Parathyroid adenoma (tissue), 2 donors: ENCODE measurements at regions not wholly inside any gene's neighbourhood (a gene's known extent, or its start where the extent isn't known, plus 50 kb on each side); places are given as distances from the start of the nearest gene placed in this dataset.
A peak's percentile ranks its signal among the peaks of the same experiment; 100 is the strongest.

Experiments used
- H2AFZ ChIP-seq: fragments of 300-600 bp; sonication (generic); one replicate; pipeline ENCODE4 v1.7.0; 2017; ENCODE audit warnings: antibody characterized with exemption, mild to moderate bottlenecking
- H3K27ac ChIP-seq: fragments of 300-600 bp; sonication (generic); one replicate; pipeline ENCODE4 v1.7.0; 2017
- H3K27me3 ChIP-seq: fragments of 300-600 bp; sonication (generic); one replicate; pipeline ENCODE4 v1.7.0; 2017; ENCODE audit warnings: low read length; ENCODE audit not compliant: control insufficient read depth, insufficient read depth
- H3K36me3 ChIP-seq: fragments of 300-600 bp; sonication (generic); one replicate; pipeline ENCODE4 v1.7.0; 2017; ENCODE audit warnings: low read length; ENCODE audit not compliant: control insufficient read depth, insufficient read depth
- H3K4me1 ChIP-seq: fragments of 300-600 bp; sonication (generic); one replicate; pipeline ENCODE4 v1.7.0; 2017; ENCODE audit warnings: control low read depth
- H3K4me2 ChIP-seq: fragments of 300-600 bp; sonication (generic); one replicate; pipeline ENCODE4 v1.7.0; 2017; ENCODE audit warnings: low read length
- H3K4me3 ChIP-seq: fragments of 300-600 bp; sonication (generic); one replicate; pipeline ENCODE4 v1.7.0; 2017; ENCODE audit warnings: low read depth, low read length
- H3K79me2 ChIP-seq: fragments of 300-600 bp; sonication (generic); one replicate; pipeline ENCODE4 v1.7.0; 2017; ENCODE audit warnings: control low read depth
- H3K9ac ChIP-seq: fragments of 300-600 bp; sonication (generic); one replicate; pipeline ENCODE4 v1.7.0; 2017; ENCODE audit warnings: mild to moderate bottlenecking
- H3K9me3 ChIP-seq: fragments of 300-600 bp; sonication (generic); one replicate; pipeline ENCODE4 v1.7.0; 2017; ENCODE audit warnings: low read length; ENCODE audit not compliant: control insufficient read depth
- TF ChIP-seq, protein P1 (sequence below): fragments of 300-600 bp; sonication (generic); IDR thresholded peaks from one replicate; pipeline ENCODE4 v1.7.0; 2017; ENCODE audit warnings: antibody characterized with exemption, mild to moderate bottlenecking
- donor health status: primary hyperparathyroidism.

DNA sequence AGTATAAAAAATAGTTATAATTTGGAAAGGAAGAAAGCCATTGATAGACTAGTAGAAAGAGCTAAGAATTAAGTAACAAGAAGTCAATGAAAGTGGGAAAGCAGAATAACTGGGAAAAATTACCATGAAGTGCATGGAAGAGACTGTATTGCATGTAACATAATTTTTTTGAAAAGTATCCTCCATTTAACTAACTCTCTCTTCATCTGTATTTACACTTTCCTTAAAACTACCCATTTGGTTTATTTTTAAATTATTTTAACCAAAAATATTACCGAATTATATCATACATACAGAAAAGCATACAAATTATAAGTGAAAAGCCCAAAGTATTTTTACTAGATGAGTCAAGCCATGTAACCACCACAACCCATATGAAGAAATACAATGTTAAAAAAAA is 1009.9 kb upstream of the SEMA6D start:
- Histone ChIP-seq H3K4me1 (peaks cover 8% of the 10 kb centered on the region), H3K4me2 (no peak overlapping the region), H3K27me3 (no peaks in the 10 kb centered on the region), H3K79me2 (no peaks in the 10 kb centered on the region), H3K9ac (no peak overlapping the region), H3K27ac (no peak overlapping the region), H2AFZ (no peak overlapping the region), H3K36me3 (no peaks in the 10 kb centered on the region), H3K9me3 (no peaks in the 10 kb centered on the region), H3K4me3 (no peak overlapping the region)
- TF ChIP-seq, protein P1, sequence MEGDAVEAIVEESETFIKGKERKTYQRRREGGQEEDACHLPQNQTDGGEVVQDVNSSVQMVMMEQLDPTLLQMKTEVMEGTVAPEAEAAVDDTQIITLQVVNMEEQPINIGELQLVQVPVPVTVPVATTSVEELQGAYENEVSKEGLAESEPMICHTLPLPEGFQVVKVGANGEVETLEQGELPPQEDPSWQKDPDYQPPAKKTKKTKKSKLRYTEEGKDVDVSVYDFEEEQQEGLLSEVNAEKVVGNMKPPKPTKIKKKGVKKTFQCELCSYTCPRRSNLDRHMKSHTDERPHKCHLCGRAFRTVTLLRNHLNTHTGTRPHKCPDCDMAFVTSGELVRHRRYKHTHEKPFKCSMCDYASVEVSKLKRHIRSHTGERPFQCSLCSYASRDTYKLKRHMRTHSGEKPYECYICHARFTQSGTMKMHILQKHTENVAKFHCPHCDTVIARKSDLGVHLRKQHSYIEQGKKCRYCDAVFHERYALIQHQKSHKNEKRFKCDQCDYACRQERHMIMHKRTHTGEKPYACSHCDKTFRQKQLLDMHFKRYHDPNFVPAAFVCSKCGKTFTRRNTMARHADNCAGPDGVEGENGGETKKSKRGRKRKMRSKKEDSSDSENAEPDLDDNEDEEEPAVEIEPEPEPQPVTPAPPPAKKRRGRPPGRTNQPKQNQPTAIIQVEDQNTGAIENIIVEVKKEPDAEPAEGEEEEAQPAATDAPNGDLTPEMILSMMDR: no peak

DNA sequence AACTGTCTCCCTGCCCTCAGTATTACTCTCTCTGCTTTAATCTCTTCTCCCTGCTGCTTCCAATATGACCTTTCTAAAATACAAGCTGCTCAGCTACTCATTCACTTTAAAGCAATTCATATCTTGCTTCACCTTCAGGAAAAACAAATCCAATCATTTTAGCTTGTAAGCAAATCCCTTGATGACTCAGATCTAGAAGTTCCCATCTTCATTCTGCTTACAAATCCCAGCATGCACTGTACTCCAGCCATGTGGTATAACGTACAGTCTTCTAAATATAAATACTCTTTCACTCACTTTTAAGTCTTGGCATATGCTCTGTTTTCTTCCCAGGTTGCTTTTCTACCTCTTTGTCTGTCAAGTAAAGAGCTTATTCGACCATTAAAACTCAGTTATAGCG is 1009.1 kb upstream of the SEMA6D start:
- no peak overlapping the region for H2AFZ ChIP-seq
- no peak overlapping the region for H3K4me2 ChIP-seq
- H3K36me3 ChIP-seq: no peaks in the 10 kb centered on the region
- peaks cover 8% of the 10 kb centered on the region for H3K4me1 ChIP-seq
- no peaks in the 10 kb centered on the region for H3K79me2 ChIP-seq
- no peaks in the 10 kb centered on the region for H3K27me3 ChIP-seq
- H3K27ac ChIP-seq: no peak overlapping the region
- no peak overlapping the region for H3K9ac ChIP-seq
- no peak overlapping the region for H3K4me3 ChIP-seq
- H3K9me3 ChIP-seq: no peaks in the 10 kb centered on the region
- TF ChIP-seq, protein P1: no peak

- Histone ChIP-seq H3K9ac (no peak overlapping the region), H3K4me3 (no peak overlapping the region), H3K27ac (no peak overlapping the region), H3K79me2 (no peaks in the 10 kb centered on the region), H3K4me1 (peaks cover 8% of the 10 kb centered on the region), H3K27me3 (no peaks in the 10 kb centered on the region), H3K9me3 (no peaks in the 10 kb centered on the region), H3K4me2 (peak overlapping the region; percentile 8), H2AFZ (no peak overlapping the region), H3K36me3 (no peaks in the 10 kb centered on the region)
- TF ChIP-seq, protein P1: no peak
Observed at GRCh38 chr15:46709460-46710083, 1007.7 kb upstream of the SEMA6D start.

DNA sequence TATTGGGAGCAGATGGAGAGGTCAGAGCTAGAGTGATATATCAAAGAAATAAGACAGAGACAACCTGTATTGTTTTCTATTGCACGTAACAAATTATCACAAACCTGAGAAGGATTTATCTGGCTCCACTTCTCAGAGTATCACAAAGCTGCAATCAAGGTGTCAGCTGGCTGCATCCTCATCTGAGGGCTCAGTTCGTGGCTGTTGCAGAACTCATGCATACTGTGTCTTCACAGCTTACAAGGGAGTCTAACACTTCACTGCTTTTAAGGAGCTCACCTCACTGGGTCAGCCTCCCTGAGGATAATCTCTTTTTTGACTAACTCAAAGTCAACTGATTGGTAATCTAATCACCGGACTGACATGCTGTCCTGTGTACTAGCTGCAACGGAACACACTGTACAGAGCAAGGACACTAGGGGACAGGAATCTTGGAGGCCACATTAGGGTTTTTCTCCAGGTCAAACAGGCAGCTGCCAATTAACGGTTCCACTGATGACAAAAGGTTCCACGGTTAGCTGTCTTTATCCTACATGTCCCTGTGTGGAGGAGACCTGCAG is 1006.8 kb upstream of the SEMA6D start:
- Histone ChIP-seq H3K4me1 (peaks cover 8% of the 10 kb centered on the region), H2AFZ (no peak overlapping the region), H3K27me3 (no peaks in the 10 kb centered on the region), H3K4me3 (no peak overlapping the region), H3K9ac (no peak overlapping the region), H3K36me3 (no peaks in the 10 kb centered on the region), H3K79me2 (no peaks in the 10 kb centered on the region), H3K9me3 (no peaks in the 10 kb centered on the region), H3K27ac (no peak overlapping the region), H3K4me2 (no peak overlapping the region)
- TF ChIP-seq, protein P1: no peak

- Histone ChIP-seq H3K9ac (no peak overlapping the region), H3K4me2 (no peak overlapping the region), H3K4me3 (no peak overlapping the region), H2AFZ (no peak overlapping the region), H3K27me3 (no peaks in the 10 kb centered on the region), H3K4me1 (peaks cover 8% of the 10 kb centered on the region), H3K27ac (no peak overlapping the region), H3K79me2 (no peaks in the 10 kb centered on the region), H3K36me3 (no peaks in the 10 kb centered on the region), H3K9me3 (no peaks in the 10 kb centered on the region)
- TF ChIP-seq, protein P1: no peak
Observed at GRCh38 chr15:46713045-46713444, 1004.3 kb upstream of the SEMA6D start.
